Activated T-cell treated with anti-CD3 and anti-CD28 coated beads, Interleukin-2, amount 50 U/mL, for 1 hour (primary cell): ENCODE measurements at regions not wholly inside any gene's neighbourhood (a gene's known extent, or its start where the extent isn't known, plus 50 kb on each side); places are given as distances from the start of the nearest gene placed in this dataset.
"Not testable (repeated sequence)": the region's sequence is repeated elsewhere in the genome, so short reads cannot be mapped to it uniquely, and the experiment has no call there.

Experiments used
- DNase-seq: peaks from one replicate; pipeline ENCODE4 v3.0.0-alpha.2; 2020

DNA sequence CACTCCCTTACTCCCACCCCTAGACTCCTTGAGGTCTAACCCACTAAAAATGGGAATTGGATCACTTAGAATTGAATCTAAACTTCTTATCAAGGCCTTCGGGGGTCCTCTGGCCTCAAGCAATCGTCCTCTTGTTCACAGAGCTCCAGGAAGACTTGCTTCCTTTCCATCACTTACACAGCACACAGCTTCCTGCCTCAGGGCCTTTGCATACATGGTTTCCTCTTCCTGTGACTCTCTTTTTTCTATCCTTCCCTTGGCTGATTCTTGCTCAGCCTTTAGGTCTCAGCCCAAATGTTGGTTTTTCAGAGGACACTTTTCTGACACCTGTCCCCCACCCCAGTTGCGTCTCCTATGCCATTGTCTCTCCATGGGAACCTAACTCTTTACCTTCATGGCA, 50.0 kb upstream of the ALDH1B1 start:
- DNase-seq, result no peak

DNA sequence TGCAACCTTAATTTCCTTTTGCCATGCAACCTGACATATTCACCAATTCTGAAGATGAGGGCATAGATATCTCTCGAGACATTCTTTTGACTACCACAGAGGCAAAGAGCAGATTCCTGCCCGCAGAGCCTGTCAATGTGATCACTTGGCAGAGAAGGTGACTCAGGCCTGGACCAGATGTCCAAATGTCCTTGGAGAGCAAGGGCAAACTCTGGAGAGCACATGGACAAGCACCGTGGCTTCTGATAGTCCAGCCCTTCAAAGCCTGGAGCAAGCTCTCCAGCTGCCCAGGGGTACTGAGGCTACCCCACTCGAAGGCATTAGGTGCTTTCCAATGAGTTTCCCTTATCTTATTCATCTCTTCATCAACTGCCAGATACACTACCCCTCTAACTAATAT, 50.4 kb upstream of the ALDH1B1 start:
- no peak for DNase-seq

DNA sequence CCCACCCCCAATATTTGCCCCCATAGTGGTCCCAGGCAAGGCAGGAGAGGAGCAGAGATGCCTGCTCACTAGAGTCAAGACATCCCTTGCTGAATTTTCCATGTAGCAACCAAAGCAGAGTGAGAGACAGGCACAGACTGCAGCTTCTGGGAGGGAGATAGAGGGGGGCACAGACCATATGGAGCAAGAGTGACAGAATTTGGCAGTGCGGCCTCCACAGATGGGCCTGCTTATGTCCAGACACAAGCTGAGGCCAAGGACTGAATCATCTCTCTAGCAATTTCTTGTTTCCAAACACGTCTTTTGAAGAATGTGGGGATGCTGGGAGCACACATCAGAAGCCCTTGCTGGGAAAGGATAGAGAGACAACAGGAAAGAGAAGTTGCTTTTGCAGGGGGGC, 53.0 kb upstream of the ALDH1B1 start:
- DNase-seq, result no peak

DNA sequence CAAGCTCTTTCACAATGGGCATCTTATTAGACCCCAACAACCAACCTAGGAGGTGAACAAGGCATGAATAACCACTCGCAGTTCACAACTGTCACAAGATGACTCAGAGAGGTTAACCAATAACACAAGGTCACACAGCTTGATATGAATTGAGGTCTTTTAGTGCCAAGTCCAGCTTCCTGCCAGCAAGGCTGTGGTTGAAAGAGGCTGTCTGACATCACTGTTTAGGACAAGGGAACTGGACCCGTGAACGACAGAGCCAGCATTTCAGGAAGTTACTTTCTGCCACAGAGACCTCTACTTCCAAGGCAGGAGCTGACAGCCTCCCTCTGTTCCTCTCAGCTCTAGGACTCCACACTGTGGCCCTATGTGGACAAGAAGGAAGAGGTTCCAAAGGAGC, 53.4 kb upstream of the ALDH1B1 start:
- DNase-seq, result no peak

DNA sequence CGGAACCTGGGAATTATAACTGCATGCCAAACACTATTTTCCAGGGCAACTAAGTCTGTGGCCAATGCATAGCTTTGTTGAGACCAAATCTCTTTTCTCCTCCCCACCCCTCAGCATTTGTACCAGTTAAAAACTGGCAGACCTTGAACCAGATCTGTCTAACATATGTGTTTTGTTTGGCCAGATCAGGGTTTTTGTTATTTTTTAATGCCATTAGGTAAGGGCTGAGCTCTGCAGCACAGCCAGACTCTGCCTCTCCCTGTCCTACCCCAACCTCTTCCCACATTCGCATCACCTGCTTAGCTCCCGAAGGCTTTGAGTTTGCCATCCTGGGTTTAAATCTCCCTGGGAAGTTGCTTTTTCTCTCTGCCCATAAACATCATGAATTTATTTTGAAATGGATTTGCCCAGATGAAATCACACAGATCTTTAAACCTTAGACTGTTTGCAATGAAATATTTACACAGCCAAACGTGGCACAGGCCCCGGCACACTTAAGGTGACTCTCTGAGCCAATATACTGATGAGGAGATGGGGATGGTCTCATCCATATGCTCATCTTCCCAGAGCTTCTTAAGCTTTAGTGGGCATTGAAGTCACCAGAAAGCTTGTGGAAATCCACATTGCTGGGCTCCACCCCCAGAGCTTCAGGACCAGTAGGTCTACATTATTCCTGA, 54.0 kb upstream of the ALDH1B1 start:
- DNase-seq, result no peak

DNA sequence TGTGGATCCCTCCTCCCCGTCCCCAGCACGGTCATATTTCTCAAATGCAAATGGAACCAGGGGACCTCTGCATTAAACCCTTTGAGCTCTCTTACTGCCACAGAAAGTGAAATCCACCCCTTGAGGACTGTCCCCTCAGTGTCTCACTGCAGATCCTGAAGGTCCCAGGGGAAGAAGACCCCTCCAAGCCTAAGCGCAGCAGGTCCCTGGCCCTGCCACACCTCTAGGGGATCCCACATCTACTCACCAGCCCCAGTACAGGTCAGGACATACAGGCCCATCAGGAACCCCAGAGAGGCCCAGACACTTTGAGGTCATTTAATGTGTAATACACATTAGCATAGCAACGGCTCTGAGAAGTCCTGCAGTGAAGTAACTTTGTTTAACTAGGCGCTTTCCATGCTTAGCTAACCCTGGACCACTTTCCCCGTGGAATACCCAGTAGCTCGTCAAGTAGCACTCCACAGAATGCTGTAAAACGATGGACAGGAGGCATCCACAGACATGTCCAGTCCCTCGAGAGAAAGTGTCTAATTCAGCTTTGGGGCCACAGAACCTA, 54.7 kb upstream of the ALDH1B1 start:
- no peak for DNase-seq

DNA sequence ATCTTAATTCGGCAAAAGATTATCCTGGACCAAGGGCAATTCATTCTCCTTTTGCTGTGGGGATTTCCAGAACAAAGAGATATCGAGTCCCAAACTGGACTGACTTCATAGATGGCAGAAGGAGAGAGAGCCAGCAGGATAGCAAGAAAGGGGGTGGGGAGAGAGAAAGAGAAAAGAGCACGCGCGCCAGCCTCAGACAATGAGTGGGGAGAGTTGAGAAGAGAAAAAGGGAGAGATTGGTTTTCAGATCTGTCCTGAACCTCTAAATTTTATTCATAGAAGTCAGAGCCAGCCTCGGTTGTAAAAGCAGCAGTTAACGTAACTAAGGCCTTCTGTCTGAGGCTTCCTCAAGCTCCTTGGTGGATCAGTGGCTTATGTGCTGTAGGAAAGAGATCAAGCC, 55.3 kb upstream of the ALDH1B1 start:
- DNase-seq, result no peak

GRCh38 chr9:38336341-38336740, 56.2 kb upstream of the ALDH1B1 start:
- no peak for DNase-seq

DNA sequence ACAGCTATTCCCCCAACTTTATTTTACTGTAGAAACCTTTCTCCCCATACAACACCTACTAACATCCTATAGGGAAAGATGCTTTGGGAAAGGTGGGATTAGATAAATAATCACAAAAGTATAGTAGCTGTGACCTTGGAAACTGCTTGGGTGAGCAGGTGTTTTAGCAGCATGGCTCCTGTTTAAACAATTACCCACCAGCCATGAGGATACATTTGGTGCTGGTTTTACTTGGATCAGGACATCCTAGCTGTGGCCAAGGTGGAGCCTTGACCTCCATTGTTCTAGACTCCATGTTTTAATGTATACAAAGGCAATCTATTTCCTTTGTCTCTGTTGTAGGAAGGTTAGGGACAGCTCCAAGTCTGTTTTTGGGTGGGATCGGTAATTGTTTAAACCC, 56.8 kb upstream of the ALDH1B1 start:
- no peak for DNase-seq

DNA sequence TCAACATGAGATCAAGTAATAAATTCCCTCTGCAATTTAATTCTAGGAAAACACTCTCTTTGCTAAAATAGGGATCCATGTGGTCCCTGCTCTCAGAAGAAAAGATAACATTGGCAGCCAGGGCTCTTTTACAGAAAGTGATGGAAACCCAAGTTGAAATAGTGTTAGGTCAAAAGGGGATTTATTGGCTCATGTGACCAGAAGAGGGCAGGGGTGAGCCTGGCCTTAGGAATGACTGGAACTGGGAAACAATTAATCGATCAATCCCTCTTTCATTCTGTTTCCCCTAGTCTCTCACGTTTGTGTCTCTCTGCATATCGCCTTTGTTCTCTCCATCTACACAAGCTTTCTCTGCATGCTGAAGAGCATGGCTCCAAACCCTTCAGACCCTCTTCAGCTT, 58.3 kb upstream of the ALDH1B1 start:
- no peak for DNase-seq

DNA sequence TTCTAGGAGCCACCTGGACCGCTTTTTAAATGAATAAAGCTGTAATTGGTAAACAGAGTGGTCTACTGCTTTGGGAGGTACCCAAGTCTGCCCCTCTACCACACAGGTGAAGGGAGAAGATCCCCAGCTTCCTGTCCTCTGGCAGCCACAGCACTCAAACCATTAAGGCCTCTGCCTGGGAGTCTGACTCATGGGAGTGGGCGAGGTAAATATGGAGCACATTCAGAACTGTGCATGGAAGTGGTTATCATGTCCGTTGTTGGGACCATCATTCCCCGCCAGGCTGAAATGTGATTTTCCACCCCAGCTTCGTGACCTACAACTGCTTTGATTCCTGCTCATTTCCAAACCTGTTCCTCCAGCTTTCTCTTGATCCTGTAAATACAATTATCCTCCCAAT, 59.5 kb upstream of the ALDH1B1 start:
- no peak for DNase-seq

- no peak for DNase-seq
These were observed 59.9 kb upstream of the ALDH1B1 start for GRCh38 chr9:38332625-38333024.

GRCh38 chr9:38331141-38331540, 61.4 kb upstream of the ALDH1B1 start:
- no peak for DNase-seq

DNA sequence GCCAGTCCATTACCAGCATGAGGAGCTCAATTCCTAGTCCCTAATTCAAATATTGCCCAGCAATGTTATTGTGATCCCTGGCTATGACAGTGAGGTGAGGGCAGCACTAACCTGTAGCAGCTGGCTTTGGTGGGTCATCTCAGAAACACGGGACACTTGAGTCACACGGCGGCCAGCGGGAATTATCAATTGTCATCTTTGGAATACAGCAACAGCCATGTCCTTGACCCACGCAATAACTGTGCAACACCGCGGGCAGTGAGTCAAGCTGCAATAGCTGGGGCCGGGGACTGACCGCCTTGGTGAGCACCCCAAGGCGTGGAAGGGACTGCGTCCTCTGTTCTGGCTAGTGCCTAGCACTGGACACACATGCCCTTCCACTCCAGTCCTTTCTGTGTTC, 62.5 kb upstream of the ALDH1B1 start:
- no peak for DNase-seq

DNA sequence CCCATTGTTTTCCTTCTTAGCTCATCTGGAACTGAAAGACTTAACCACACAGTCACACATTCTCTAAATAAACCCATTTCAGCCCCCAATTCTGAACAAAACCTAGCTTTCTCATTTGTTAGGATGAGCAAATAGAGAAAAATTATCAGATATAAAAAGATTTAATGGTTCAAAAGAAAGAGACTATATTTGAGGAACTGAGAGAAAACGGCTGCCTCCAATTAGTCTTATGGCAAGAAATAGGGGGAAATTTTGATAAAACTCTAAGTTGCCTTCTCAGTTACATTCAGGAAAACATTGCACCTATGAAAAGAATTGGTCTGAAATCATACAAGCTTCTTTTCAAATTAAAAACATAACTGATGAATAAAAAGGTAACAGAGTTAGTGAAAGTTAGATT, 63.7 kb upstream of the ALDH1B1 start:
- no peak for DNase-seq

GRCh38 chr9:38326122-38326521, 66.4 kb upstream of the ALDH1B1 start:
- DNase-seq, result no peak

DNA sequence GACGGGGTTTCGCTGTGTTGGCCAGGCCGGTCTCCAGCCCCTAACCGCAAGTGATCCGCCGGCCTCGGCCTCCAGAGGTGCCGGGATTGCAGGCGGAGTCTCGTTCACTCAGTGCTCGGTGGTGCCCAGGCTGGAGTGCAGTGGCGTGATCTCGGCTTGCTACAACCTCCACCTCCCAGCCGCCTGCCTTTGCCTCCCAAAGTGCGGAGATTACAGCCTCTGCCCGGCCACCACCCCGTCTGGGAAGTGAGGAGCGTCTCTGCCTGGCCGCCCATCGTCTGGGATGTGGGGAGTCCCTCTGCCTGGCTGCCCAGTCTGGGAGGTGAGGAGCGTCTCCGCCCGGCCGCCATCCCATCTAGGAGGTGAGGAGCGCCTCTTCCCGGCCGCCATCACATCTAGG, 68.3 kb upstream of the ALDH1B1 start:
- not testable (repeated sequence) for DNase-seq

DNA sequence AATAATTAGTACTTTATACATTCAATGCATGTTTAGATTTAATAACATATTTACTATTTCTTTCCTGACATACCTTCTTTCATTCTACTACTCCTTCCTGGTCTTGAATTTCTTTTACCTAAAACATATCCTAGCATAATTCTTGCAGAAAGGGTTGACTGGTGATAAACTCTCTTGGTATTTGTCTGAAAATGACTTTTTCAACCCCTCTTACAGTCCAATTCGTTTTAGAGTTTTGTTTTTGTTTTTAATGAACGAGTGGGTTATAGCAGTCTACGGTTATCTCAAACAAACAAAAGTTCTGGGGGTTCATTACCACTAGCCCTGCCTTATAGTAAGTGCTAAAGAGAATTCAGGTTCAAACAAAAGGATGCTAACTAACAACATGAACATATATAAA, 69.6 kb upstream of the ALDH1B1 start:
- no peak for DNase-seq

DNA sequence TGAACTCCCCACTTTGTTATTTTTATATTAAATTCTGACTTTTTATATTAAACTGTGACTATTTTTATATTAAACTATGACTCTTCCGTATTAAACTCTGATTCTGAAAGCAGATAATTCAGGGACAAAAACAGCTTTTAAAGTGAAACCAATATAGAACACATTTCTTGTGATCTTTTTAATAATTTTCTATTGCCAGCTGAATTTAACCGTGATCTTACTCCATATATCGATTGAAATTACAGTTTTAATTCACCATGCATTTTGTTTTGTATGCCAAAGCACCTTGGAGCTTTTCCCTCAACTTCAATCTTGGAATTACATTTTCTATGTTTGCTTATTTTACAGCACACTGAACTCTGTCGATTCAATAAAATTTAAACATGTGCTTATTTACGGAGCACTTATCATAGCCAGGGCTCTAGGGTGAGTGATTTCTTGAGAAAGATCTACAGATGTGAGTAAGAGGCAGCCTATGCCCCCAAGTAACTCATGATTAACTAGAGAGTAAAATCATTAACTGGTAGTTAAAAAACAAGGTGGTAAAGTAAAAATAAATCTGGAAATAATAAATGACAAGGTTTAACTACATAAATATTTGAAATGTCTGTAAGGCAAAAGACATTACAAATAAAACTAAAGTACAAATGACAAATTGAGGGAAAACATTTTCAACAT, 72.9 kb upstream of the ALDH1B1 start:
- DNase-seq, result no peak

DNA sequence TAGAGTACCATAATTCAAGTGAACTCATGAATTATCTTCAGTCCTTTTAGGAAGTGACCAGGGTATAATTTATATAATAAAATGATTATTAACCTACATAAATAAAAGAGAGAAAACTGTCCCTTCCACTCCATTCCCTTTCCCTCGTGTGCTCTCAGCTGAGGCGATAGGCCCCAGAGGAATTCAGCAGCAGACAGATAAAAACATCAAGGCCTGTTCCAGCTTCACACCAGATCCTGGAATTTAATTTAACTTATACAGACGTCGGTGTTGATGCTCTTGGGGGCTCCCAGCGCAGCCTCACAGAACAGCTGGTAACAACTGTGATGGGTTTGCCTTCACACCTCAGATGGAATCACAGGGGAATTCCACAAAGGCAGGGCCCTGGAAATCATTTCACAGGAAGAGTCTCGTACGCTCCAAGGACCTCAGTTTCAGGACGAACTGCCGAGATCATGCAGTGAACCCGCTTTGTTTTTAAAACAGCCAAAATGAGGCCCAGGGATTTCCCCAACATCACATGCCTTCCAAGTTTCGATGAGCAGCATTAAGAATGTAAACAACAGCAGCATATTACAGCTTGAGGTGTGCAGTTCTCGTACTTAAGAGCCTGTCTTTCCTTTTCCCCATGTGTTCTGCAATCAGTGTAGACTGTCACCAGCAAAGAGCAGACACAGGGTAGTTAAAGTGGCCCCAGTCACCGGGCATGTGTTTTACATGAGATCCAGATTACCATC, 73.6 kb upstream of the ALDH1B1 start:
- DNase-seq, result no peak

- DNase-seq, result no peak
These were observed 76.2 kb upstream of the ALDH1B1 start for GRCh38 chr9:38316166-38316780.

DNA sequence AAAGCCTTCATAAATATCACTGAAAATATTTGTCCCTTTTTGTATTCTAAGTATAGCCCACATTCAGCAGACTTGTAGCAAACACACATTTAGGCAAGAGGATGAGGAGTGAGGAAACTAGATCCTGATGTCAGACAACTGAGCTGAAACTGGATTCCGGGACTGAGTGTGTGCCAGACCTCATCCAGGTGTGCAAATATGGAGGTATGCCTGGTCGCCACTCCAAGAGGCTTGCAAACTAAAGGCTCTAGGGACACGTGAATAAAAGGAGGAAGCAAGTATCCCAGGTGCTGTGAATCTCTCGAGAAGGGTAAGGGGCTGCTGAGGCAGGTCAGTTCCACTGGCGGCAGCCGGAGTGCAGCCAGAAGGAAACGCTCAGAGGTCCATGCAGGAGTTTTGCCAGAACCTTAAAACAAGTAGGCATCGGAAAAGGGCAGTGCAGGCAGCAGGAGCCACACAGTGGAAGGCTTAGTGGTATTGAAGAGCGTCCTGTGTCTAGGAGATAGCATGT, 77.4 kb upstream of the ALDH1B1 start:
- no peak for DNase-seq

DNA sequence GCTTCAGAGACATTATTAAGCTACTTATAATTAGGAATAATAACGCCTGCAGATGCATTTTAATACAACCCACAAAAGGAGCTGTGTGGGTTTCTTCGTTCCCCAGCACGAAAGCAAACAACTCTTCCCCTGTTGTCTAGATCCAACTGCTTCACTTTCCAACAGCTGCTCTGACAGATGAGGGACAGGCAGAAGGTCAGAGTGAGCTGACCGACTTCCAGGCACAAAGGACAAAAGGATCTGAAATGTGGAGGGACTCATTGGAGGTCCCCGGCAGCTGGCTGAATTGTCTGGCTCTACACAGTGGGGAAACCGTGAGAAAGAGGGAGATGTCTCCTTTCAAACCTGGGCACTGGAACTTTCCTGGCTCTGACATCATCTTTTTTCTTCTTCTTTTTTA, 79.1 kb upstream of the ALDH1B1 start:
- DNase-seq, result no peak
